22Rv1 (cell line): ENCODE measurements at regions not wholly inside any gene's neighbourhood (a gene's known extent, or its start where the extent isn't known, plus 50 kb on each side); places are given as distances from the start of the nearest gene placed in this dataset.
"Not testable (repeated sequence)": the region's sequence is repeated elsewhere in the genome, so short reads cannot be mapped to it uniquely, and the experiment has no call there.

Experiments
- H3K27ac ChIP-seq: fragments of 450-650 bp; 2 replicates; pipeline ENCODE4 v1.5.1; 2017
- ZFX ChIP-seq: fragments of 450-650 bp; IDR thresholded peaks from 2 replicates; pipeline ENCODE4 v1.6.1; 2017; ENCODE audit warnings: antibody characterized with exemption, borderline replicate concordance
- TF ChIP-seq, protein P1 (sequence below): fragments of 450-650 bp; IDR thresholded peaks from 2 replicates; pipeline ENCODE4 v1.5.1; 2017; ENCODE audit warnings: mild to moderate bottlenecking

DNA sequence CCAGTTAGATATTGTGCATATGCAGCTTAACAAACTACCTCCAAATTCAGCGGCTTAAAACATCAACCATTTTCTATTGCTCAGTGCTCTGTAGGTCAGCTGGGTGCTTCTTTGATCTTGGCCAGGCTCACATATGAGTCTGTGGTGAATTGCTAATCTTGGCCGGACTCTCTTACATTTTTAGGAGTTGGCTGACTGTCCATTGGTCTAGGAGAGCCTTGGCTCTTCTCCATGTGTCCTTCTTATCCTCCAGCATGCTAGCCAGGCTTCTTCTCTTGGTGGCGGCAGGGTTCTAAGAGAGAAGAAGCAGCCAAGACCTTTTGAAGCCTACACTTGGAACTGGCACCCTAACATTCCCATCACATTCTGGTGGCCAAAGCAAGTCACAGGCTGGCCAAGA, 174.3 kb upstream of the PWP1 start:
- no peak for TF ChIP-seq ZFX
- TF ChIP-seq, protein P1, sequence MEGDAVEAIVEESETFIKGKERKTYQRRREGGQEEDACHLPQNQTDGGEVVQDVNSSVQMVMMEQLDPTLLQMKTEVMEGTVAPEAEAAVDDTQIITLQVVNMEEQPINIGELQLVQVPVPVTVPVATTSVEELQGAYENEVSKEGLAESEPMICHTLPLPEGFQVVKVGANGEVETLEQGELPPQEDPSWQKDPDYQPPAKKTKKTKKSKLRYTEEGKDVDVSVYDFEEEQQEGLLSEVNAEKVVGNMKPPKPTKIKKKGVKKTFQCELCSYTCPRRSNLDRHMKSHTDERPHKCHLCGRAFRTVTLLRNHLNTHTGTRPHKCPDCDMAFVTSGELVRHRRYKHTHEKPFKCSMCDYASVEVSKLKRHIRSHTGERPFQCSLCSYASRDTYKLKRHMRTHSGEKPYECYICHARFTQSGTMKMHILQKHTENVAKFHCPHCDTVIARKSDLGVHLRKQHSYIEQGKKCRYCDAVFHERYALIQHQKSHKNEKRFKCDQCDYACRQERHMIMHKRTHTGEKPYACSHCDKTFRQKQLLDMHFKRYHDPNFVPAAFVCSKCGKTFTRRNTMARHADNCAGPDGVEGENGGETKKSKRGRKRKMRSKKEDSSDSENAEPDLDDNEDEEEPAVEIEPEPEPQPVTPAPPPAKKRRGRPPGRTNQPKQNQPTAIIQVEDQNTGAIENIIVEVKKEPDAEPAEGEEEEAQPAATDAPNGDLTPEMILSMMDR, result no peak
- no peak overlapping the region for H3K27ac ChIP-seq

DNA sequence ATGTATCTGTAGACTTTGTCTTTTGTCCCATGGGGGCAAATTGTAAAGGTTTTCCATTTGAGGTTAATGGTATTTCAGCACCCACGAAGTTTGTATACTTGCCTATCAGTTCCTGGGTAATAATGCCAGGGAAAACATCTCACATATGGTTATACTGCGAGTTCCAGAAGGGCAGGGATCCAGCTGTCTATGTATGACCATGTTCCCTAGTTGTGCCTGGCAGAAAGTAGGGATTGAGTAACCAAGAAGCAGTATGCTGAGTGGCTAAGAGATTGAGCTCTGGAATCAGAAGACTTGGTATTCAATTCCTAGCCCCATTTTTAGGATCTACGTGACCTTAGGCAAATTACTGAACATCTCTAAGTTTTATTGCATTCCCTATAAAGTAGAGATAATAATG, 173.2 kb upstream of the PWP1 start:
- TF ChIP-seq, protein P1, result no peak
- no peak for TF ChIP-seq ZFX
- no peak overlapping the region for H3K27ac ChIP-seq

DNA sequence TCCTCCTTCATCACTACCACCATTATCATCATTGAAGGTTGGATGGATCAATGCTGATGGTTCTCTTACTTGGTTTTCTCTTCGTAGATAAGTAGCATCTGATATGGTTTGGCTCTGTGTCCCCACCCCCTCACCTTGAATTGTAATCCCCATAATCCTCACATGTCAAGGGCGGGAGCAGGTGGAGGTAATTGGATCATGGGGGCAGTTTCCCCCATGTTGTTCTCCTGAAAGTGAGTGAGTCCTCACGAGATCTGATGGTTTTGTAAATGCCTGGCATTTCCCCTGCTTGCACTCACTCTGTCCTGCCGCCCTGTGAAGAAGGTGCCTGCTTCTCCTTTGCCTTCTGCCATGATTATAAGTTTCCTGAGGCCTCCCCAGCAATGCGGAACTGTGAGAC, 172.4 kb upstream of the PWP1 start:
- no peak overlapping the region for H3K27ac ChIP-seq
- TF ChIP-seq ZFX, result no peak
- TF ChIP-seq, protein P1, result no peak

DNA sequence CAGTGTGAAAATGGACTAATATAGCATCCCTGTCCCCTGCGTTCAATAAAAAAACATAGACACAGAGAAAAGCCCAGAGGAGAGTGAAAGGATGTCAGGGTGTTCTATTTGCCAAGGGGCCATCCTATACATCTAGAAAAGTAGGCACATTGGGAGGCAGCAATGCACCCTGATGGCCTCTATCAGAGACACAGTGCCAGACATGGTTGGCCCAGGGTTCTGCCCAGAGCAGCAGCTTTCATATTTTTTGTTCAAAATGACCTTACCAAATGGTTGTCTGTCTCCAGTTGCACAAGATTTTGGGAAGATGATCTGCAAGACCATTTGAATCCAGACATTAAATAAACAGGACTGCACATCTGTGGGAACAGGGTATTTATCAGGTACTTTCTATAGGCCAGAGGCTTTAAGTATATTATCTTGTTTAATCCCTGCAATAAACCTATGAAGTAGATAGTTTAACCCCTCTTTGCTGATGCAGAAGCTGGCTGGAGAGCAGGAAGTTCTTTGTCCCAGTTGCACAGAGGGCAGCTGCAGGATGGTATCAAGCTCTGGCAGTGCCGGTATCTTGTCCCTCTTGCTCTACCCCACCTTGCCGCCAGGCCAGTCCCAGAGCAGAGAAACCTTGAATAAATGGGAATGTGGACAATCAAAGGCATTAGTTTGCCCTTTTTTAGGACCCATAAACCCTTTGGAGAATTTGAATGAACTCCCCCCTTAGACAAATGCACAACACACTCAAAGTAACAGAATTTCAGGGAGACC, 171.8 kb upstream of the PWP1 start:
- TF ChIP-seq, protein P1, result no peak
- no peak for TF ChIP-seq ZFX
- H3K27ac ChIP-seq, result no peak overlapping the region

DNA sequence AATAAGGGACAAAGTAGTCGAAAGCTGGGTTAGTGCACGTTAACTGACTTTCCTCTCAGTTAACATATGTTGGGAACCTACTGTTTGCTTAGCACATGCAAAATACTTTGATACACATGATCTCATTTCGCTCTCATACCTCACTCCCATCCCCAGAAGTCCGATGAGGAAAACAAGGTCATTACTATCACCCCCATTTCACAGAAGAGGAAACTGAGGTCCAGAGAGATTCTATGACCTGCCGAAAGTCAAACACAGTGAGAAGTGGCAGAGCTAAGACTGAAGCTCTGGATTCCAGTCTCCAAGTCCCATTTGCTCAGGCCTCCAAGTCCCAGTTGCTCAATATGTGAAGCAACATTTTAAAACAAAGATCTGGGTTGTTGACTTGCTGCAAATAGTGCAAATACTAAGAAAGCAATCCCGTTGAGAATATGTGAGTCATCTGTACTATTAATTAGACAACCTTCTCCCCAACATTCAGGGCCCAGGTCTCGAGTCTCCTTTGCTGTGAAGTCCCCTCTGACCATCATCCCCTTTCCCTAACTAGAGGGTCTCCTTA, 170.6 kb upstream of the PWP1 start:
- no peak overlapping the region for H3K27ac ChIP-seq
- TF ChIP-seq, protein P1, result no peak
- TF ChIP-seq ZFX, result no peak

DNA sequence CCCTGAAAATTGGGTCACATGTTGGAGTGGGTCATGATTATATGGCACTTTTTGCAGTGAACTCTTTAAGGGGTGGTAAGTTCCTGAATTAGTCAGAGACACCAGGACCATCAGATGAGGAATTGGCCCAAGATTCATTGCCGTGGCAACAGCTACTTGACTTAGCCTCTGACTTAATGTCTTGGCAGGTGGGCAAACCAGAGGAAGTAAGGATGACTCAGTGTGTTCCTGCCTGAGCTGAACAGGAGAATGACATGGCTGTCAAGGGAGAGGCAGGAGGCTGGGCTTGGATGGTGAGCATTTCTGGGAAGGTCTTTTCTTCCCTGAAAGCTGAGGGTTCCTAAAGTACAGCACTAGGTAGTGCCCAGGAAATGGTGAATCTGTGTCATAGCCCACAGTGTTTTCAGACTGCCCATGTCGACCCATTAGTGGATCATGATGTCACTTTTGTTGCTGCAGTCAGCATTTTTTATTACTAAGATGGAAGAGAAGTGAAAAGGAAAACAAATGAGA, 170.1 kb upstream of the PWP1 start:
- no peak overlapping the region for H3K27ac ChIP-seq
- TF ChIP-seq, protein P1, result no peak
- no peak for TF ChIP-seq ZFX

DNA sequence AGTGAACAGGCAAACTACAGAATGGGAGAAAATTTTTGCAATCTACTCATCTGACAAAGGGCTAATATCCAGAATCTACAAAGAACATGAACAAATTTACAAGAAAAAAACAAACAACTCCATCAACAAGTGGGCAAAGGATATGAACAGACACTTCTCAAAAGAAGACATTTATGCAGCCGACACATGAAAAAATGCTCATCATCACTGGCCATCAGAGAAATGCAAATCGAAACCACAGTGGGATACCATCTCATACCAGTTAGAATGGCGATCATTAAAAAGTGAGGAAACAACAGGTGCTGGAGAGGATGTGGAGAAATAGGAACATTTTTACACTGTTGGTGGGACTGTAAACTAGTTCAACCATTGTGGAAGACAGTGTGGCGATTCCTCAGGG, 167.8 kb upstream of the PWP1 start:
- H3K27ac ChIP-seq, result not testable (repeated sequence)
